IMR-90 (cell line): ENCODE measurements at regions not wholly inside any gene's neighbourhood (a gene's known extent, or its start where the extent isn't known, plus 50 kb on each side); places are given as distances from the start of the nearest gene placed in this dataset.

ENCODE experiments used
- ATAC-seq: fragments of 200-7000 bp; cut with Tn5 transposase; 2 replicates; pipeline ENCODE4 v1.9.1; 2020; ENCODE audit warnings: low read depth, mild to moderate bottlenecking, moderate library complexity
- BruUV-seq: library from RNA; stranded (reverse); fragments of 400-500 nt; replicated peaks from 2 replicates; lab custom pipeline; 2021; lab: Mats Ljungman, UMichigan
- CTCF ChIA-PET: fragments of 300-600 bp; formaldehyde crosslinking; extraction: SDS; loops from one replicate; lab custom pipeline; 2021; ENCODE audit warnings: antibody characterized with exemption; lab: Yijun Ruan, JAX
- POLR2A ChIA-PET: fragments of 300-600 bp; sonication (Branson Sonifier 250); formaldehyde crosslinking; loops from one replicate; lab custom pipeline; 2022; ENCODE audit warnings: antibody characterized with exemption; ENCODE audit not compliant: unreplicated experiment; lab: Charles Lee
- DNase-seq: peaks from one replicate; pipeline ENCODE4 v3.0.0; 2013
- H2AFZ ChIP-seq: replicated peaks from 2 replicates; pipeline ENCODE3; 2013; ENCODE audit warnings: low read length, mild to moderate bottlenecking; ENCODE audit not compliant: poor library complexity
- H2AK5ac ChIP-seq: 2 replicates; pipeline ENCODE4 v1.6.1; 2013; ENCODE audit warnings: low read depth, low read length, inconsistent platforms
- H2AK9ac ChIP-seq: replicated peaks from 2 replicates; pipeline ENCODE3; 2013; ENCODE audit warnings: mild to moderate bottlenecking, low read depth, low read length, moderate library complexity; ENCODE audit not compliant: poor library complexity
- H2BK120ac ChIP-seq: 2 replicates; pipeline ENCODE4 v1.6.1; 2013; ENCODE audit warnings: low read depth, low read length, inconsistent platforms
- H2BK15ac ChIP-seq: 3 replicates; pipeline ENCODE4 v1.6.1; 2013; ENCODE audit warnings: low read depth, low read length, inconsistent platforms
- H2BK20ac ChIP-seq: 2 replicates; pipeline ENCODE4 v1.6.1; 2013; ENCODE audit warnings: low read depth, mild to moderate bottlenecking, inconsistent platforms, low read length, moderate library complexity
- H2BK5ac ChIP-seq: 2 replicates; pipeline ENCODE4 v1.6.1; 2013; ENCODE audit warnings: mild to moderate bottlenecking, low read depth, low read length, inconsistent platforms; ENCODE audit not compliant: poor library complexity, severe bottlenecking
- H3K14ac ChIP-seq: replicated peaks from 2 replicates; pipeline ENCODE4 v1.6.1; 2013; ENCODE audit warnings: low read depth, low read length, inconsistent platforms
- H3K18ac ChIP-seq: 2 replicates; pipeline ENCODE4 v1.6.1; 2013; ENCODE audit warnings: low read depth, low read length, control low read depth
- H3K23ac ChIP-seq: 2 replicates; pipeline ENCODE4 v1.6.1; 2013; ENCODE audit warnings: low read depth, low read length, inconsistent platforms
- H3K27ac ChIP-seq: 2 replicates; pipeline ENCODE4 v1.5.1; 2013; ENCODE audit warnings: mild to moderate bottlenecking, control low read depth, low read length; ENCODE audit not compliant: insufficient read depth
- H3K27me3 ChIP-seq: 2 replicates; pipeline ENCODE4 v1.6.1; 2013; ENCODE audit warnings: low read length; ENCODE audit not compliant: control insufficient read depth, insufficient read depth
- H3K36me3 ChIP-seq: 2 replicates; pipeline ENCODE4 v1.6.1; 2013; ENCODE audit warnings: low read length, mixed read lengths; ENCODE audit not compliant: control insufficient read depth, insufficient read depth
- H3K4ac ChIP-seq: 2 replicates; pipeline ENCODE4 v1.6.1; 2013; ENCODE audit warnings: low read depth, low read length, inconsistent platforms
- H3K4me1 ChIP-seq: 2 replicates; pipeline ENCODE4 v1.6.1; 2013; ENCODE audit warnings: low read length, mixed read lengths; ENCODE audit not compliant: control insufficient read depth, insufficient read depth
- H3K4me2 ChIP-seq: 2 replicates; pipeline ENCODE4 v1.6.1; 2013; ENCODE audit warnings: low read depth, mild to moderate bottlenecking, control low read depth, low read length, moderate library complexity
- H3K4me3 ChIP-seq: 2 replicates; pipeline ENCODE4 v1.5.1; 2013; ENCODE audit warnings: low read depth, mild to moderate bottlenecking, control low read depth, low read length, moderate library complexity; ENCODE audit not compliant: insufficient read depth
- H3K56ac ChIP-seq: 2 replicates; pipeline ENCODE4 v1.6.1; 2013; ENCODE audit warnings: low read length, inconsistent platforms; ENCODE audit not compliant: insufficient read depth; ENCODE audit errors: extremely low read depth
- H3K79me1 ChIP-seq, 2 experiments: 2 replicates each; pipeline ENCODE4 v1.6.1; 2013; ENCODE audit warnings: low read length in 2 of 2, inconsistent platforms in 1 of 2, low read depth in 1 of 2
- H3K9ac ChIP-seq: 2 replicates; pipeline ENCODE4 v1.6.1; 2013; ENCODE audit warnings: low read depth, low read length, control low read depth
- H3K9me1 ChIP-seq: 2 replicates; pipeline ENCODE4 v1.6.1; 2013; ENCODE audit warnings: low read length, inconsistent platforms; ENCODE audit not compliant: insufficient read depth
- H3K9me3 ChIP-seq: 2 replicates; pipeline ENCODE4 v1.6.1; 2013; ENCODE audit warnings: low read length; ENCODE audit not compliant: control insufficient read depth, insufficient read depth
- H4K20me1 ChIP-seq: 2 replicates; pipeline ENCODE4 v1.6.1; 2013; ENCODE audit warnings: low read length, inconsistent platforms; ENCODE audit not compliant: insufficient read depth
- H4K5ac ChIP-seq: 2 replicates; pipeline ENCODE4 v1.6.1; 2013; ENCODE audit warnings: mild to moderate bottlenecking, low read depth, low read length, control low read depth
- H4K8ac ChIP-seq, 2 experiments: 2 replicates each; pipeline ENCODE4 v1.6.1; 2013; ENCODE audit warnings: low read depth in 2 of 2, low read length in 2 of 2, control low read depth in 1 of 2, inconsistent platforms in 1 of 2
- H4K91ac ChIP-seq: 2 replicates; pipeline ENCODE4 v1.6.1; 2013; ENCODE audit warnings: low read depth, low read length, inconsistent platforms; ENCODE audit not compliant: insufficient read depth
- BHLHE40 ChIP-seq: fragments of 150-350 bp; IDR thresholded peaks from 2 replicates; pipeline ENCODE4 v1.6.1; 2016; ENCODE audit warnings: mild to moderate bottlenecking, low read depth, low read length
- CEBPB ChIP-seq: IDR thresholded peaks from 2 replicates; pipeline ENCODE4 v1.6.1; 2012; ENCODE audit warnings: low read depth, low read length, improper control_type of control experiment
- ELK1 ChIP-seq: fragments of 150-350 bp; IDR thresholded peaks from 2 replicates; pipeline ENCODE4 v1.6.1; 2016; ENCODE audit warnings: low read depth, mild to moderate bottlenecking, low read length, moderate library complexity, borderline replicate concordance
- MAZ ChIP-seq: IDR thresholded peaks from 2 replicates; pipeline ENCODE4 v1.6.1; 2012; ENCODE audit warnings: low read depth, mild to moderate bottlenecking, low read length, improper control_type of control experiment, moderate library complexity, borderline replicate concordance
- SMC3 ChIP-seq: fragments of 150-350 bp; IDR thresholded peaks from 2 replicates; pipeline ENCODE4 v1.6.1; 2016; ENCODE audit warnings: low read depth, mild to moderate bottlenecking, antibody characterized with exemption, low read length, moderate library complexity
- dilution Hi-C: fragments of 300-500 bp; cut with HindIII; formaldehyde crosslinking; loops from one replicate; pipeline ENCODE4 v1.14.3; 2018; ENCODE audit warnings: low sequenced_read_pairs; ENCODE audit not compliant: unreplicated experiment
- in situ Hi-C: fragments of 300-500 bp; cut with MboI; formaldehyde crosslinking; loops from 3 replicates; pipeline ENCODE4 v1.14.3; 2019; ENCODE audit warnings: low sequenced_read_pairs, inconsistent platforms, mixed read lengths
- intact Hi-C: fragments of 100-400 bp; cut with micrococcal nuclease; formaldehyde crosslinking; loops from 2 replicates; pipeline ENCODE4 v1.10.0; 2022

DNA sequence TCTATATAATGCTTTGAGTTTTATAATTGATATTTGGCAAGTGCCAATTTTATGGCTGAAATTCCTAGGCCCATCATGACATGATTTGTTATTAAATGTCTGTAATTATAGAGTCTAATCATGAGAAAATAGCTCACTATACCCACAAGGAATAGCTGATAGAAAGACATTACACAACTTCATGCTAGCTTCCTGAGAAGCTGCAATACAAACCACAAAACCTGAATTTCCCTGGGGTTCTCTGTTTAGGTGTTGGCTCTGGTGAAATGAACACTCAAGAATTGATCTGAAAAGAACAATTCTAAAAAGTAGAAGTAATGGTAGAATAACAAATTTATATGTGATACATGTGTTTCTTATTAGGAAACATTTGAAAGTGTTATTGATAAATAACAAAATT lies 169.6 kb downstream of the GASK1B start:
- in situ Hi-C loops = no loop called here
- no TSS peak for BruUV-seq

More for the DNA sequence above, 169.6 kb downstream of the GASK1B start:
- peak; percentile 10 for DNase-seq
- Histone ChIP-seq H3K27ac (no peak overlapping the region), H2BK20ac (no peak overlapping the region), H2BK120ac (no peak overlapping the region), H3K23ac (no peak overlapping the region), H3K9ac (no peak overlapping the region), H3K14ac (no peak overlapping the region), H3K4ac (no peak overlapping the region), H3K56ac (no peak overlapping the region), H4K5ac (no peak overlapping the region), H3K4me1 (no peaks in the 10 kb centered on the region), H3K9me1 (no peaks in the 10 kb centered on the region), H3K9me3 (no peaks in the 10 kb centered on the region), H3K27me3 (no peaks in the 10 kb centered on the region), H2AFZ (no peak overlapping the region), H4K8ac (no peak overlapping the region), H3K4me3 (no peak overlapping the region), H3K36me3 (no peaks in the 10 kb centered on the region), H2BK5ac (no peak overlapping the region), H2BK15ac (no peak overlapping the region), H4K20me1 (no peaks in the 10 kb centered on the region), H3K4me2 (no peak overlapping the region), H3K79me1 (no peaks in the 10 kb centered on the region), H2AK9ac (no peak overlapping the region), H2AK5ac (no peak overlapping the region), H3K18ac (no peak overlapping the region), H4K91ac (no peak overlapping the region)
- dilution Hi-C loops (loop anchor here (25.0 kb wide), 1 partner anchor 184 kb away; no protein-coding TSS in a partner anchor), intact Hi-C loops (no loop called here)
- TF ChIP-seq ELK1 (no peak), CEBPB (peak; percentile 22; the same call in 1 of the 2 replicates), MAZ (no peak), SMC3 (no peak), BHLHE40 (no peak)
- ChIA-PET POLR2A (no interaction called here), CTCF (interaction anchor here (0.6 to 0.8 kb wide), 3 partner anchors 30 to 168 kb away, joined by 3 to 6 read pairs (median 3); no protein-coding TSS in a partner anchor)
- no peak for ATAC-seq
